Stimulated activated CD4-positive, alpha-beta T cell treated with anti-CD3 and anti-CD28 coated beads, Interleukin-1b, Interleukin-23, amount 100 ng/mL, for 1 hour (primary cell): ENCODE measurements at regions not wholly inside any gene's neighbourhood (a gene's known extent, or its start where the extent isn't known, plus 50 kb on each side); places are given as distances from the start of the nearest gene placed in this dataset.

Experiments used
- DNase-seq, 2 donors: peaks; one replicate each; pipeline ENCODE4 v3.0.0-alpha.2; 2020; ENCODE audit warnings: low read depth in 2 of 2

GRCh38 chrX:39631276-39632229 lies 466.2 kb downstream of the BCOR start:
- no peak for DNase-seq

- no peak for DNase-seq
Observed at GRCh38 chrX:39633293-39633692, 464.5 kb downstream of the BCOR start.

GRCh38 chrX:39636481-39636880 lies 461.3 kb downstream of the BCOR start:
- DNase-seq, result no peak

- DNase-seq, result no peak
Observed at GRCh38 chrX:39638526-39638925, 459.2 kb downstream of the BCOR start.

- DNase-seq, result no peak
Observed at GRCh38 chrX:39639871-39640270, 457.9 kb downstream of the BCOR start.

- no peak for DNase-seq
Observed at GRCh38 chrX:39640866-39641265, 456.9 kb downstream of the BCOR start.

GRCh38 chrX:39642071-39642470 lies 455.7 kb downstream of the BCOR start:
- DNase-seq, result no peak

GRCh38 chrX:39643550-39643949 lies 454.2 kb downstream of the BCOR start:
- no peak for DNase-seq

GRCh38 chrX:39645178-39645895 lies 452.4 kb downstream of the BCOR start:
- DNase-seq, result no peak

- DNase-seq, result no peak
Observed at GRCh38 chrX:39648548-39649254, 449.1 kb downstream of the BCOR start.

- no peak for DNase-seq
Observed at GRCh38 chrX:39650768-39651347, 446.9 kb downstream of the BCOR start.

- no peak for DNase-seq
Observed at GRCh38 chrX:39652336-39652735, 445.4 kb downstream of the BCOR start.

GRCh38 chrX:39653691-39654090 lies 444.1 kb downstream of the BCOR start:
- DNase-seq, result no peak

- DNase-seq, result no peak
Observed at GRCh38 chrX:39654183-39654925, 443.4 kb downstream of the BCOR start.

- no peak for DNase-seq
Observed at GRCh38 chrX:39654952-39655351, 442.8 kb downstream of the BCOR start.

- no peak for DNase-seq
Observed at GRCh38 chrX:39661116-39661907, 436.4 kb downstream of the BCOR start.

GRCh38 chrX:39665830-39666518 lies 431.8 kb downstream of the BCOR start:
- DNase-seq, result no peak

- DNase-seq, result no peak
Observed at GRCh38 chrX:39667191-39667590, 430.6 kb downstream of the BCOR start.

GRCh38 chrX:39667736-39668482 lies 429.8 kb downstream of the BCOR start:
- no peak for DNase-seq
